Lower leg skin (tissue), 4 donors: ENCODE measurements at regions not wholly inside any gene's neighbourhood (a gene's known extent, or its start where the extent isn't known, plus 50 kb on each side); places are given as distances from the start of the nearest gene placed in this dataset.
"Not testable (repeated sequence)": the region's sequence is repeated elsewhere in the genome, so short reads cannot be mapped to it uniquely, and the experiment has no call there.

Source experiments
- DNase-seq, 2 donors: peaks; one replicate each; pipeline ENCODE4 v3.0.0-alpha.2; 2019; ENCODE audit warnings: low spot score in 2 of 2
- H3K4me3 ChIP-seq: fragments of 200-600 bp; sonication (generic); 2 replicates; pipeline ENCODE4 v1.5.1; 2017; ENCODE audit warnings: mild to moderate bottlenecking, low read depth; ENCODE audit not compliant: poor library complexity, severe bottlenecking
- CTCF ChIP-seq, 3 donors: fragments of 450-650 bp; IDR thresholded peaks; one replicate each; pipeline ENCODE4 v1.5.1; 2016; ENCODE audit warnings: antibody characterized with exemption in 3 of 3, mild to moderate bottlenecking in 3 of 3, moderate library complexity in 2 of 3
- POLR2A ChIP-seq, 2 donors: fragments of 450-650 bp; IDR thresholded peaks; one replicate each; pipeline ENCODE4 v1.6.1; 2016 to 2017; ENCODE audit warnings: antibody characterized with exemption in 2 of 2, mild to moderate bottlenecking in 1 of 2, moderate library complexity in 1 of 2
- WGBS, 2 donors: methylation state at CpG; one replicate each; pipeline ENCODE4 v1.1.5; 2018; 5-methylcytosine and 5-hydroxymethylcytosine counted together
- intact Hi-C: fragments of 100-400 bp; cut with DNase I; formaldehyde crosslinking; loops from one replicate; pipeline ENCODE4 v1.15.0; 2023; ENCODE audit warnings: low total_unique reads

GRCh38 chr2:226466124-226466523 lies 333.5 kb downstream of the IRS1 start:
- TF ChIP-seq POLR2A (IDR thresholded peaks at IDR 0.05) (no peak), CTCF (IDR thresholded peaks at IDR 0.05) (no peak)
- no peak for DNase-seq
- no peak overlapping the region for H3K4me3 ChIP-seq
- intact Hi-C loops = no loop called here
- WGBS, 2 donors = 52 to 66% methylated on average over 1 of the region's 1 CpG

- TF ChIP-seq CTCF (IDR thresholded peaks at IDR 0.05) = no peak
- TF ChIP-seq POLR2A (IDR thresholded peaks at IDR 0.05) = no peak
- DNase-seq = no peak
- WGBS, 2 donors = 78 to 83% methylated on average over 4 of the region's 4 CpGs
- intact Hi-C loops = no loop called here
- H3K4me3 ChIP-seq = no peak overlapping the region
Measured at GRCh38 chr2:226464380-226464779, 335.2 kb downstream of the IRS1 start.

- intact Hi-C loops = no loop called here
- H3K4me3 ChIP-seq = no peak overlapping the region
- TF ChIP-seq CTCF (IDR thresholded peaks at IDR 0.05) (no peak), POLR2A (IDR thresholded peaks at IDR 0.05) (no peak)
- DNase-seq = no peak
- 96 to 97% methylated on average over 2 of the region's 2 CpGs for WGBS, 2 donors
Measured at GRCh38 chr2:226463154-226463553, 336.5 kb downstream of the IRS1 start.

- no peak overlapping the region for H3K4me3 ChIP-seq
- 66 to 75% methylated on average over 4 of the region's 4 CpGs for WGBS, 2 donors
- no peak for DNase-seq
- intact Hi-C loops = no loop called here
- TF ChIP-seq POLR2A (IDR thresholded peaks at IDR 0.05) (no peak), CTCF (IDR thresholded peaks at IDR 0.05) (no peak)
Measured at GRCh38 chr2:226461981-226462380, 337.6 kb downstream of the IRS1 start.

- WGBS, 2 donors = 95 to 97% methylated on average over 1 of the region's 1 CpG
- DNase-seq, H3K4me3 ChIP-seq, intact Hi-C loops: not testable (repeated sequence)
Measured at GRCh38 chr2:226456144-226456543, 343.5 kb downstream of the IRS1 start.

- intact Hi-C loops = no loop called here
- TF ChIP-seq CTCF (IDR thresholded peaks at IDR 0.05) (no peak), POLR2A (IDR thresholded peaks at IDR 0.05) (no peak)
Measured at GRCh38 chr2:226452768-226453167, 346.9 kb downstream of the IRS1 start.

More at GRCh38 chr2:226452768-226453167, 346.9 kb downstream of the IRS1 start:
- 97% methylated on average over 2 of the region's 2 CpGs for WGBS, 2 donors
- DNase-seq = no peak
- H3K4me3 ChIP-seq = no peak overlapping the region
